HUES6 (cell line): ENCODE measurements at regions not wholly inside any gene's neighbourhood (a gene's known extent, or its start where the extent isn't known, plus 50 kb on each side); places are given as distances from the start of the nearest gene placed in this dataset.

Experiments
- H3K27ac ChIP-seq: 2 replicates; pipeline ENCODE4 v1.7.0; 2013; ENCODE audit warnings: low read depth, mild to moderate bottlenecking, low read length, inconsistent platforms
- H3K27me3 ChIP-seq: 2 replicates; pipeline ENCODE4 v1.6.1; 2013; ENCODE audit warnings: low read length; ENCODE audit not compliant: control insufficient read depth, insufficient read depth
- H3K36me3 ChIP-seq: 2 replicates; pipeline ENCODE4 v1.6.1; 2013; ENCODE audit warnings: low read length; ENCODE audit not compliant: control insufficient read depth, insufficient read depth
- H3K4me1 ChIP-seq: 2 replicates; pipeline ENCODE4 v1.6.1; 2013; ENCODE audit warnings: low read length; ENCODE audit not compliant: control insufficient read depth, insufficient read depth
- H3K4me3 ChIP-seq: 2 replicates; pipeline ENCODE4 v1.5.1; 2013; ENCODE audit warnings: low read depth, low read length
- H3K9ac ChIP-seq: one replicate; pipeline ENCODE4 v1.6.1; 2013; ENCODE audit warnings: mild to moderate bottlenecking, low read length
- H3K9me3 ChIP-seq: 2 replicates; pipeline ENCODE4 v1.6.1; 2013; ENCODE audit warnings: low read depth, low read length; ENCODE audit not compliant: control insufficient read depth, insufficient read depth

- H3K36me3 ChIP-seq = no peaks in the 10 kb centered on the region
- no peak overlapping the region for H3K27ac ChIP-seq
- peaks cover 7% of the 10 kb centered on the region for H3K9me3 ChIP-seq
- H3K27me3 ChIP-seq = no peaks in the 10 kb centered on the region
- no peak overlapping the region for H3K9ac ChIP-seq
- no peak overlapping the region for H3K4me3 ChIP-seq
- peaks cover 8% of the 10 kb centered on the region for H3K4me1 ChIP-seq
Observed at GRCh38 chr16:9495824-9496223, 404.4 kb downstream of the HAPSTR1 start.

- no peak overlapping the region for H3K27ac ChIP-seq
- H3K4me1 ChIP-seq = peaks cover 8% of the 10 kb centered on the region
- H3K4me3 ChIP-seq = no peak overlapping the region
- no peaks in the 10 kb centered on the region for H3K36me3 ChIP-seq
- H3K9ac ChIP-seq = no peak overlapping the region
- no peaks in the 10 kb centered on the region for H3K27me3 ChIP-seq
- H3K9me3 ChIP-seq = peaks cover 7% of the 10 kb centered on the region
Observed at GRCh38 chr16:9497750-9498149, 406.3 kb downstream of the HAPSTR1 start.

- Histone ChIP-seq H3K36me3 (no peaks in the 10 kb centered on the region), H3K9me3 (peaks cover 7% of the 10 kb centered on the region), H3K4me3 (no peak overlapping the region), H3K9ac (no peak overlapping the region), H3K27ac (no peak overlapping the region), H3K4me1 (peaks cover 23% of the 10 kb centered on the region), H3K27me3 (no peaks in the 10 kb centered on the region)
Observed at GRCh38 chr16:9499941-9500593, 408.6 kb downstream of the HAPSTR1 start.

GRCh38 chr16:9500872-9501271, 409.4 kb downstream of the HAPSTR1 start:
- peaks cover 7% of the 10 kb centered on the region for H3K9me3 ChIP-seq
- H3K9ac ChIP-seq = no peak overlapping the region
- no peaks in the 10 kb centered on the region for H3K27me3 ChIP-seq
- H3K4me1 ChIP-seq = peaks cover 23% of the 10 kb centered on the region
- no peaks in the 10 kb centered on the region for H3K36me3 ChIP-seq
- no peak overlapping the region for H3K4me3 ChIP-seq
- H3K27ac ChIP-seq = no peak overlapping the region

DNA sequence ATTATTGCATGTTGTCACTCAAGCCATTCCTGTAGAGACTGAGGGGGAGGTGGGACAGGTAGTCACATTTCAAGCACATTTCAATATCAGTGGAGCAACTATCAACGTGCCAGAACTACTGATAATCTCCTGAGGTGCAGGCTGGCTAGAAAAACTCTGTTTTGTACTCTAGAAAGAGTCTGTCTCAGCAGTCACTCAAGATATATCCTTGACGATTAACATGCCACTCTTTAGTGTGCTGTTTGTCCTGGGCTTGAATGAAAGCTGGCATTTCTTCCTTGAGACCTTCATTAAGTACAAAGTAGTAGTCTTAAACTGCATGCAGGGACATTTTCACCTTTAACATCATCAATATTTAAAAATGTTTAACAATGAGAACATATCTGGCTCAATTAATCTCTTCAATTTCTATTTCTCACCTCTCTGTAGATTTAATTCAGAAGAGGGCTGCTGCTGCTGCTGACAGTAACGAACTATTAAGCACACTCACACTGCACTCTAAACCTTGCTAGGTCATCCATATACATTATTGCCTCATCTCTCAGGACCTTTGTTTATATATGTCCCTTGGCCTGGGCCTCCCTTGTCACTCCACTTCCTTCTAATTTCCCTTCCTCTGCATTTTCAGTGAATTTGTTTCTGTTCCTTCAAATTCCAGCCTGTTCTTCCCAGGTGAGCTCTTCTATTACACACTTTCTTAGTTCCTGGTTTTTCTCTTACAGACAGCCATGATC, 412.0 kb downstream of the HAPSTR1 start:
- no peak overlapping the region for H3K27ac ChIP-seq
- no peak overlapping the region for H3K9ac ChIP-seq
- H3K9me3 ChIP-seq = peaks cover 7% of the 10 kb centered on the region
- no peak overlapping the region for H3K4me3 ChIP-seq
- peaks cover 23% of the 10 kb centered on the region for H3K4me1 ChIP-seq
- no peaks in the 10 kb centered on the region for H3K36me3 ChIP-seq
- no peaks in the 10 kb centered on the region for H3K27me3 ChIP-seq

- no peak overlapping the region for H3K27ac ChIP-seq
- no peaks in the 10 kb centered on the region for H3K27me3 ChIP-seq
- H3K9ac ChIP-seq = no peak overlapping the region
- H3K4me3 ChIP-seq = no peak overlapping the region
- H3K36me3 ChIP-seq = no peaks in the 10 kb centered on the region
- peaks cover 11% of the 10 kb centered on the region for H3K9me3 ChIP-seq
- peaks cover 10% of the 10 kb centered on the region for H3K4me1 ChIP-seq
Observed at GRCh38 chr16:9508328-9508936, 417.0 kb downstream of the HAPSTR1 start.

DNA sequence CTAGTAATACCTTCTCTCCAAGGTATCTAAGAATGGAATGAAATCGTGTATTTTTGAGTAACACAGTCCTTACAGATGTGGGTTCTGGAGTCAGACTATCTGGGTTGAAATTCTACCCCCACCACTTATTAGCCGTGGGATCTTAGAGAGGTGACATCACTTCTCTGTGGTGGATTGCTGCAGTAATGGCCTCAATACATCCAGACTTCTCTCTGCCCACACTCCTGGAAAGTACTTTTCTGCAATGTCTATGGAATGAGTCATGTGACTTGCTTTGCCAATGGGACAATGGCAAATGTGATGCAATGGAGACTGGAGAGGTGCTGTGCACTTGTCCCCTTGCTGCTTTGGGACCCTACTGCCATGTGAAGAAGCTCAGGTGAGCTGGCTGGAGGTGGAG, 418.2 kb downstream of the HAPSTR1 start:
- Histone ChIP-seq H3K36me3 (no peaks in the 10 kb centered on the region), H3K9me3 (peaks cover 14% of the 10 kb centered on the region), H3K27me3 (no peaks in the 10 kb centered on the region), H3K27ac (no peak overlapping the region), H3K9ac (no peak overlapping the region), H3K4me1 (no peaks in the 10 kb centered on the region), H3K4me3 (no peak overlapping the region)

GRCh38 chr16:9511389-9511788, 419.9 kb downstream of the HAPSTR1 start:
- no peaks in the 10 kb centered on the region for H3K27me3 ChIP-seq

DNA sequence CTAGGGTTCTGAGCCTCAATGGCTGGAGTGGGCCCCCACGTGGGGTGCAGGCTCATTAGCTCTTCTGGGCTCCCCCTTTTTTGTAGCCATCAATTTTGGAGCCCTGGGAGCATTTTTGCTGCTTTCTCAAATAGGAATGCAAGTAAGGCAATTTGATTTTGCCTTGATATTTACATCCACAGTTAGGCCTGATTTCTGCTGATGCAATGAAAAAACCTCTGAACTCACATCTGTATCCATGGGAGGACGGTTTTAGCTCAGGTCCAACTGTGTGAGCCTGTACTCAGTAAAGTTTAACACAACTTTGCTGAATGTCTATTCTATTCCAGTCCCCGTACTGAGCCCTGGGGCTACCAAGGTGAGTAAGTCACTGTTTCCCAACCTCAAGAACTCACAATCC, 425.0 kb downstream of the HAPSTR1 start:
- Histone ChIP-seq H3K36me3 (no peaks in the 10 kb centered on the region), H3K9me3 (peaks cover 14% of the 10 kb centered on the region), H3K9ac (no peak overlapping the region), H3K27ac (no peak overlapping the region), H3K4me3 (no peak overlapping the region), H3K4me1 (no peaks in the 10 kb centered on the region; the same call in 1 of the 2 replicates), H3K27me3 (no peaks in the 10 kb centered on the region)

More at GRCh38 chr16:9511389-9511788, 419.9 kb downstream of the HAPSTR1 start:
- Histone ChIP-seq H3K4me1 (no peaks in the 10 kb centered on the region), H3K27ac (no peak overlapping the region), H3K9me3 (peaks cover 14% of the 10 kb centered on the region), H3K4me3 (no peak overlapping the region), H3K9ac (no peak overlapping the region), H3K36me3 (no peaks in the 10 kb centered on the region)

DNA sequence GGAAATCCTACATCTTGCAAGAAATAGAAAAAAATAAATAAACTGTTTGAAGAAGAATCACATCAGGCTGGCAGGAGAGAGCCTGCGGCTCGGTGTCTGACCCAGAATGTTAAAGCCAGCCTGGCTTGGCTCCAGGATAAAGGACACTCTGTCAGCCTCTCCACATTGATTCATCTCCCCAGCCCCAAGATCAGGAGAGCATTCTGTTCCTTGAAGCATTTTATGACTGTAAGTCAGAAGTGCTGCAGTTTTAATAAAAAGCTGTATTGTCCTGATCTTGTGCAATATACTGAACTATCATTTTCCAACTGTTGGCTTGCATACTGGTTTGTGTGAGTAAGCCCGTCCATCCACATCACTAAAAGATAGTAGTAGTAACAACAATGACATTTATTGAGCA, 426.6 kb downstream of the HAPSTR1 start:
- Histone ChIP-seq H3K4me3 (no peak overlapping the region), H3K27ac (no peak overlapping the region), H3K4me1 (peaks cover 14% of the 10 kb centered on the region), H3K36me3 (no peaks in the 10 kb centered on the region), H3K9ac (no peak overlapping the region), H3K27me3 (no peaks in the 10 kb centered on the region), H3K9me3 (peaks cover 7% of the 10 kb centered on the region)

DNA sequence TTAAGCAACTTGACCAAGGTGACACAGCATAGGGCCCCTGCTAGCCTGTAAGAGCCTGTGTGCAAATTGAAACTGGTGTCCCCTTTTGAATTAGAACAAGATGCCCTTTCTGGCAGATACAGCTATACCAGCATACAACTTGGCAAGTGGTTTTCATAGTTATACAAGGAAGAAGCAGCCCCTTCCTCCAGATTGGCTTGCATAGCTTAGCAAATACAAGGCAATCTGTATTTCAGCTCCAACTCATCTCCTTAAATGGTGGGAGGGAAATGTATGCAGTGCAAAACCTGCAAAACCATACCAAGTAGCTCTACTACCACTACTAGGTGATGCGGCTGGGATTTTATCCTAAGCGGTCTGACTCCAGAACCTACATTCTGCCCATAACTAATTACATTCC, 427.1 kb downstream of the HAPSTR1 start:
- peaks cover 2% of the 10 kb centered on the region; the same call in 1 of the 2 replicates for H3K9me3 ChIP-seq
- no peak overlapping the region for H3K27ac ChIP-seq
- no peak overlapping the region for H3K4me3 ChIP-seq
- H3K36me3 ChIP-seq = no peaks in the 10 kb centered on the region
- no peaks in the 10 kb centered on the region for H3K27me3 ChIP-seq
- H3K4me1 ChIP-seq = peaks cover 15% of the 10 kb centered on the region
- no peak overlapping the region for H3K9ac ChIP-seq
